Right renal pelvis (tissue), 4 donors: ENCODE measurements at regions not wholly inside any gene's neighbourhood (a gene's known extent, or its start where the extent isn't known, plus 50 kb on each side); places are given as distances from the start of the nearest gene placed in this dataset.

ENCODE experiments used
- DNase-seq, 4 donors: peaks; one replicate each; pipeline ENCODE4 v3.0.0-alpha.2; 2013; ENCODE audit warnings: low read depth in 4 of 4, low spot score in 3 of 4, missing footprints in 1 of 4

DNA sequence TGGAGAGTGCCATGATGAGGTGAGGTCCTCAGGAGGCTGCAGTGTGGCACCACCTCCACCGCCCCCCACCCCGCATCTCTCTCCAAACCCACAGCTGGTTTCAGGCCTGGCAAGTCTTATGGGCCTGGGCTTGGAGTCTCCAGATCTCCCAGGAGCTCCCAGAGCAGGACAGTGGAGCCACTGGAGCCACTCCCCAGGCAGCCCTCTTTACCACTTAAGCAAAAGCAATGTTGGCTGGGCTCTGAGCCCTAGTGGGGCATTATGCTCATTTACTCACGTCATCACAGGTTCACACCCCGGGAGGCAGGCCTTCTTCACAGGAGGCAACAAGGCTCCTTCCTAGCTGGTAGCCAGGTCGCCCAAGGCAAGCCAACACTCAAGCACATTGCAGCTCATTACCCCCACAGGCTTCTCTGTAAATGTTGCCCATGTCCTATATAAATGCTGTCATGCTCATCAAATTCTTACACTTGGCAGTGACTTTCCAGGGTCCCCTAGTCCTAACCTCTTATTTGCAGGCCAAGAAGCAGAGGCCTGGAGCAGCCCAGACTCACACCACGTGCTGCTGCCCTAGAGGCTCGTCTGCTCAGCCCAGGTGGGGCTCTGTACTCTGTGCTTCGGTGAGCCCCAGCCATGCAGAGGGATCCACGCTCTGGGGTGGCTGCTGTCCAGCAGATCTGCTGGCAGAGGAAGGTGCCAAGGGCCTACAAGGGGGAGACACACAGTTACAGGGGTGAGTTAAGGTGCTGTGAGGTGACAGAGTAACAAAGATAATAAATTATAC, 459.3 kb downstream of the MATN1 start:
- DNase-seq = no peak

GRCh38 chr1:30263405-30263804, 460.0 kb downstream of the MATN1 start:
- no peak for DNase-seq

- DNase-seq = no peak
Observed at GRCh38 chr1:30262158-30262557, 461.2 kb downstream of the MATN1 start.

DNA sequence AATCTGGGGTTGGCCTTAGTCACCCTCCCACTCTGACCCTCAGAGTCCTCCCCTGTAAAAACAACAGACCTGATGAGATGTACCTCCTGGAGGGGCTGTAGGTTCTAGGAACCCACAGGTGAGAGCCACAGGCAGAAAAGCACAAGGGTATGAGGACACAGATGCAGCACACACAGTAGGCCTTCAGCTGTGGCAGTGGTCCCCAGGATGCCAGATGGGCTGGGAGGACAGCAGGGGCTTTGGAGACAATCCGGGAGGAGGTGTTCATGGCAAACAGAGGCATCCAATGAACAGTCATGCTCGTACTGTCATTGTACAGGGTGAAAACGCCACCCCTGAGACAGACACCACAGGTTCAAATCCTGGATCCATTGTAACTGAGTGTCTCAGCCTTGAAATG, 463.1 kb downstream of the MATN1 start:
- DNase-seq = no peak

- no peak for DNase-seq
Observed at GRCh38 chr1:30259631-30260030, 463.8 kb downstream of the MATN1 start.

- DNase-seq = no peak
Observed at GRCh38 chr1:30258876-30259275, 464.5 kb downstream of the MATN1 start.

DNA sequence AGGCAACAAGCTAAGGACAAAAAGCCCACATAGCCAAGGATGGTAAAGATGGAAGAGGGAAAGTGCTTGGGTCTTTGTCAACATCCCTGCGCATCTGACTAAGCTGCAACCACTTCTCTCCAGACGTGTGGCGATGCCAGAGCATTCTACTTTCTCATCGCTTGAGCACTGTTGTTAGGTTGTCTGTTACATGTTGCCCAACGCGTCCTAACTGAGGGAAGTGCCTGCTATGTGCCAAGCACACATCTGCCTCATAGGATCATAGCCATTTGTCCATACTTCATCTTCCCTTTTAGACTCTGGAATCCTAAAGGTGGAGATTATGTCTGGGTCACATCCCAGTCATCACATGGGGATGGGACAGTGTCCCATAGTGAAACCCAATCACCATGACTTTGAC, 464.9 kb downstream of the MATN1 start:
- DNase-seq = no peak

- DNase-seq = no peak
Observed at GRCh38 chr1:30257742-30258380, 465.5 kb downstream of the MATN1 start.

GRCh38 chr1:30257322-30257721, 466.1 kb downstream of the MATN1 start:
- no peak for DNase-seq

- no peak for DNase-seq
Observed at GRCh38 chr1:30256911-30257310, 466.5 kb downstream of the MATN1 start.

GRCh38 chr1:30255111-30255724, 468.2 kb downstream of the MATN1 start:
- no peak for DNase-seq

GRCh38 chr1:30253807-30254440, 469.5 kb downstream of the MATN1 start:
- DNase-seq = no peak

DNA sequence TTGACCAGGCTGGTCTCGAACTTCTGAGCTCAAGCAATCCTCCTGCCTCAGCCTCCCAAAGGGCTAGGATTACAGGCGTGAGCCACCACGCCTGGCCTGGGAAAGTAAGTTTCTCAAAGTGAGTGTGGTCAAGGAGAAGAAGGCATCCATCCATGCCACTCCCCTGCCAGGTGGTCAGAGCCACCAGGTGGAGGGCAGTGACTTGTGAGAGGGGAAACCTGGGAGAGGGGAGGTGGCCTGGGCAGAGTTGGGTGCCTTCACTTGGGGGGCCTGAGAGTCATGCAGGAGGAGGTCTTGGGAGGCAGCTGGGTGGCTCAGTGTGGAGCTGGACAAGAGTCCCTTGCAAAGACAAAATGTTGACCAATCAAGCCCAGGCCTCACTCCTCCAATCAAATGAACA, 470.0 kb downstream of the MATN1 start:
- DNase-seq = no peak

GRCh38 chr1:30250984-30251850, 472.2 kb downstream of the MATN1 start:
- no peak for DNase-seq

- DNase-seq = no peak
Observed at GRCh38 chr1:30250338-30250983, 472.9 kb downstream of the MATN1 start.

DNA sequence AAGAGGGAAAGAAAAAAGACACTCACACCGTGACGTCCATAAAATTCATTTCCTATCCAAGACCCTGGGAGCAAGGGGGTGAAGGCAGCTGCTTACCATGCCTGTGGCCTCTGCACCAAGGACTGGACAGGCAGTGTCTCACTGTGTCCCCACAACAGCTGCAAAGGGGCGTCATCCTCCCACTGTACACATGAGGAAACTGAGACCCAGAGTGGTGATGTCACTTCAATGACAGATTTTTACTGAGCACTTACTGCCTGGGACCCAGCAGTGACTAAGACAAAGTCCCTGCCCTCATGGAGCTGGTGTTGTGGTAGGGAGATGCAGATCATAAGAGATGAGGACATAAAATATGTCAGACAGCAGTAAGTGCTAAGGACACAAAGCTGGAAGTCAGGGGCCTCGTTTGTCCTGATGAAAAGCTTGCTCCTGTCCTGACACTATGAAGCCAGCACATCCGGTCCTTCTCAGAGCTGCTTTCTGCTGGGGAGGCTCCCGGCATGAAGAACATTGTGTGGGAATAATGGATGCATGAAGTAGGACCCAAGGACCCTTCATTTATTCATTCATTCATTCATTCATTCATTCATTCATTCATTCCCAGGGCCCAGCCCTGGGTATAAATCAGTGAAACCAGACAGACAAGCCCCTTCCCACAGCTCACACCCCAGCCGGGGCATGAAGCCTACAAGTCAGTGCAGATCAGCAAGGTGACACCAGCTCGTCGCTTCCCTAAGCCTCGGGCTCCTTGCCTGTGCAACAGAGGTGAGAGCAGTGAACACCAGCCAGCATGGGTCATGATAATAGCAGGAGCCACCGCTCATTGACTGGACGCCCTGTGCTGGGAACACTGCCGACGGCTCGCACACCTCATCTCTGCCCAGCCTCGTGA, 473.7 kb downstream of the MATN1 start:
- DNase-seq = no peak

DNA sequence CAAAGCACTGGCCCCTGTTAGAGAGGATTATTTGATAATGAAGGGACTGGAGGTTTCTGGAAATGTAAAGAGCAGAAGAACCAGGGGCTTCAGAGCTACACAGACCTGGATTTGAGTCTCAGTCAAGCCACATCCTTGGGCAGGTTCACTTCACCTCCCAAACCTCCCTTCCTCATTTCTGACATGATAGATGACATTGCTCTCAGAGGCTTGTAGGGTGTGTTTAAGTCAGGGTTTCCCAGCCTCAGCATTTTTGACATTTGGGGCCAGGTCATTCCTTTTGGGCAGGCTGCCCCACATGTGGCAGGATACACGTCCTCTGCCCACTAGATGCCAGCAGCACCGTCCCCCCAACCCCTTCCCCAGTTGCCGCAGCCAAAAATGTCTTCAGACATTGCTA, 474.6 kb downstream of the MATN1 start:
- DNase-seq = no peak

DNA sequence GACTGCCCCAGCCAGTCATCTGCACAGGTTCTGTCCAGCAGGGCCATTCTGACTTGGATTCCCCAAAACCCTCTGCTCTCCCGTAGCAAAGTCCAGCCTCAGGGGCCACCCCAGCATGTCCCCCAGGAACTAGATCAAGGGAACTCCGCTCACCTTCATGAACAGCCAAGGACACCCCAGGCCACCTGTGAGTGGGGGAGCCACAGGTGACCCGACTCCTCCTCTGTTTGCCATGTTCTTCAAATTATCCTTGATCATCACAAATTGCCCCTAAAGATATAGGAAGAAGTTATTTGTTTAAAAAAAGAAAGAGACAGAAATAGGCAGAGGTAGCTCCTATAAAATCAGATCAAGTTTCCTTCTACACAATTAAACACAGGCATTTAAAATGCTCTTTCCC, 475.0 kb downstream of the MATN1 start:
- no peak for DNase-seq

DNA sequence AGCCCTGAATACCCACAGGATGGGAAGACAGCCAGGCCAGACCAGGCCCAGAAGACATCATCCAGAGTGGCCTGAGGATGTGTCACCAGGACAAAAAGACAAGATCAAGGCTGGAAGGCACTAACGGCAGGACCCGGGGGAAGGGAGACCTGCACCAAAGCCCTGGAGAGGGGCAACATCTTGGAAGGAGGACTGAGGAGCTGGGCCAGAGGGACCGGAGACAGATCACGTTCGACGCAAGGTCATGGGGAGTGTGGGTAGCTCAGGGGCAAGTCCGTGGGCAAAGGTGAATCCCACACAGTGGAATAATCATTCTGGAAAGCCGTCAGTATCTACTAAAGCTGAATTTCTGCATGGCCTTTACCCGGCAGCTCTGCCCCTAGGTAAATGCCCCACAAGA, 478.6 kb downstream of the MATN1 start:
- DNase-seq = no peak
